GM21619 (cell line): ENCODE measurements at regions not wholly inside any gene's neighbourhood (a gene's known extent, or its start where the extent isn't known, plus 50 kb on each side); places are given as distances from the start of the nearest gene placed in this dataset.

Experiments
- ATAC-seq: cut with Tn5 transposase; IDR thresholded peaks from one replicate; pipeline ENCODE4 v1.9.1; 2021; ENCODE audit not compliant: unreplicated experiment

DNA sequence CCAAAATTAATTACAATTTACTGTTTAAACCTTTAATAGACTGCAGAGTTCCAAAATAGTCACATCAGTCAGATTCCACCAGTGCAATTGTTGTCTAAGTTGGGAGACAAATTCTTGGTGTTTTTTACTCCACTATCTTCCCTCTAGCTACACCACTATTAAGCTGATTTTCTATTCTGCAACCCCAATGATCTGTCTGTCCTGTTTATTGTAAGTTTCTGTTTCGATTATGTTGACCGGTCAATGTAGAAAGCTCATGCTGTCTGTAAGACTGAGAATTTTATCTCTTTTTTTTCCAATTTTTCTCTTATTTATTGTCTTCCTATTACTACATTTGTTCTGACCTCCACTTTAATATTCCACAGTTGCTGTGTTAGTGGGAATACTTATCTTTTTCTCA lies 557.5 kb downstream of the SH2D4B start:
- ATAC-seq = no peak

DNA sequence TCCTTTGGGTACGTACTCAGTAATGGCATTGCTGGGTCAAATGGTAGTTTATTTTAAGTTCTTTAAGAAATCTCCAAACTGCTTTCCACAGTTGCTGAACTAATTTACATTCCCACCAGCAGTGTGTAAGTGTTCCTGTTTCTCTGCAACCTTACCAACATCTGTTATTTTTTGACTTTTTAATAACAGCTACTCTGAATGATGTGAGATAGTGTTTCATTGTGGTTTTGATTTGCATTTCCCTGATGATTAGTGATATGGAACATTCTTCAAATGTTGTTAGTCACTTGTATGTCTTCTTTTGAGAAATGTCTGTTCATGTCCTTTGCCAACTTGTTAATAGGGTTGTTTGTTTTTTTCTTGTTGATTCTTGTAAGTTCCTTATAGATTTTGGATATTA lies 558.9 kb downstream of the SH2D4B start:
- ATAC-seq = no peak

DNA sequence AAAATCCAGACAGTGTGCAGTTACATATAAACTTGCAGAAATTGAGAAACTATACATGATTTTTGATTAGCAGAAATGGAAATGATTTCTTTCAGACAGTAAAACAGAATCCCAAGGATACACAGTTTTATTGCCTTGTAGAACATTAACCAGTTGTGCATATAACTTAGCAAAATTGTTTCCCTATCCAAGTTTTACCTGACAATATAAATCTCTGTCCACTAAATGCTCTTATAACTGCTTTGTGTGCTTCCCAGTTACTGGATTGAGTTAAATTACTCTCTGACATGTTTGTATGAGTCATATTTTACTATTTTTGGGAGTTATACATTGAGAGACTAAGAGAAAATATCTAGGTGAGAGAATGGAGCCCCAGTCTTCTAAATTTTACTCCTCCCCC lies 563.4 kb downstream of the SH2D4B start:
- no peak for ATAC-seq

DNA sequence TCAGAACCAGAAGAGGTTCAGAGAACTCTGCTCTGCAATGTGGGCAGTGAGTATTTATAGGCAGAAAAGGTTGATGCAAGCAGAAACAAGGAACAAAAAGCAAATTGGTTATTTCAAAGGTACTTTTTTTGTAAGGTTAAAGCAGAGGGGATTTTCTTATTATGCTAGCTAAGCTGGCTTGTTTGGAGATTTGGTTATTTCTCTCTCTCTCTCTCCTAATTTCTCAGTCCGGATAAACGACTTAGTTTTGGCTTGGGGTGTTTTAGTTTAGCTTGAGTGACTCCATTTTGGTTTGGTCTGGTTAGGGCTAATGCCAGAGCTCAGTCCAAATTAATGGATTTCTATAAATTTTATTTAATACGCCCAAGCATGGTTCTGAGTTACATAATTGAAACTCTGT lies 566.8 kb downstream of the SH2D4B start:
- no peak for ATAC-seq

DNA sequence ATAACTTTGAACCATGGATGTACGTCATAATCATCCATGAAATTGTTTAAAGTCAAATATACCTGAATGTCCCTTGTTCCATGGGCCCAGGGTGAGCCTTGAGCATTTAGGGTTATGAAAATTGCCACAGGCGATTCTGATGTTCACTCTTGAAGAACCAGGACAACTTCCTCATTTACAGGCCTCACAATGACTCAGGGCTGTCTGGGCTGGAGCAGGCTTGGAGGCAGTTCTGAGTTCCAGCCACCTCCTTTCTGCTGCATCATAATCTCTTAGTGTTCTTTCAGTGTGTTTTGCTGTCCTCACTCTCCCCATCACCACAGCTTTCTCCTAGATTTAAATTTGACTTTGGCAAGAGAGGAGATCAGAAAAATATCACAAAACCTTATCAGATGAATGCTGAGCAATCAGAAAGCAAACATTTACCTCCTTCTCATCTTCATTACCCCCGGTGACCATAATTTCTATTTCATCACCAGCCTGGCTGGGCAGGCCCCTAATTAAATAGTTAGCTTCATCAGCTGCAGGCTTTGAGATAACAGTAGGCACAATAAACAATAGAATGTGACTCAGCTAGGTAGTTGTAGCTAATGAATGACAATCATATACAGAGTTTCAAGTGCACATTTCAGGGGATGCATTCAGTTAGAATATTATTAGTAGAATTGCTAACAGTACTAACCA lies 571.0 kb downstream of the SH2D4B start:
- ATAC-seq = peak; percentile 62

DNA sequence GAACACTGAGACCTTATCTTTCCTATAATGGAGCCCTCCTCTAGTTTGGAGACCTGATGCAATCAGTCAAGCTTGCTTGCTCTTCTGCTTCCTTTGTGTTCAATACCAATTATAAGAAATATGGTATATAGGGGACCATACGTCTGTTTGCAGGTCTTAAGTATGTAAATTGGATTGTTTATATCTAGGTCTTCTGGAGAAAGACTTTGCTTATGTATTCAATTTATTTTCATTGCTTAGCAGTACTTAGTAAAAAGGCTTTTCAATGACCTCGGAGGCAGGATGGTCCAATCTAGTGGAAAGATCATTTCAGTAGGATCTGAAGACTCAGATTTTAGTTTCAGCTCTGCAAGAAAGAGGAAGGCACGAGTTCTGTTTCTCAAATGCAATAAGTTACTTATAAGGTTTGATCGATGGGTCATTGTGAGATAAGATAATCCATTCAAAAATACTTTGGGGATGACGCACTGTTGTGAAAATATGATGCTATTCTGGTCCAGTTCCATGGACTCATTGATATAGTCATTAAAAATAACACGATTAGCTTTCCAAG lies 571.6 kb downstream of the SH2D4B start:
- ATAC-seq = peak; percentile 25

DNA sequence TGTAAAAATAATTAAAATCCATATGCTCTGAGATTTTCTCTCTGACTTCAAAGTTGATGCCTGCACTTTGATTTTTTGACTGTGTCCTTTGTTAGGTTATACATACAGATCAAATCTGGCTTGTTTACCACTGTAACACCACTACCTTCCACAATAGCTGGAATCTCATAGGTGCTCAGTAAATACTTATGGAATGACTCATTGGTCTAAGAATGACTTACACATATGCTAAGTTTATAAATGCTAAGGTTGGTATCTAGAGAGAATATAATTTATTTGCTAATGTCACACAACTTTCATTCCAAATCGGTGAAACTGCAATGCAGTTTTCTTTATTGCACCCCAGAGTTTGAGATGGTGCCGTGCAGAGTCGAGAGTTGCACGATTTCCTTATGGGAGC lies 578.5 kb downstream of the SH2D4B start:
- ATAC-seq = no peak

DNA sequence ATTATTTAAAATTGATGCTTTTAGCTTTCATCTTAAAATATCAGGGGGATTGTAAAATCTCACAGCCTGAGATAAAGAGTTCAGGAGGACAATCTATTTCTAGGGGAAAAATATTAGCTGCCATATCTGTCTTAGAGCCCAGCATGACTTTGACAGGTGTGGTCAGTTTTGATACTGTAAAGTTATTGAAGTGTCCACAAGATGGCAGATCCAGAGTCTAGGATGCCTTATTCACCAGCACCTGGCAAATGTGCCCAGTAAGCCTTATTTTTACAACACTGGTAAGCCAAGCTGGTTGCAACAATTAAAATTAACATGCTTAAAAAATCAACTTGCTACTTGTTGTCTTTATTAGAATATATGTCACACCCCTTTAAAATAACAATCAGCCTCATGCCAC lies 579.3 kb downstream of the SH2D4B start:
- no peak for ATAC-seq

DNA sequence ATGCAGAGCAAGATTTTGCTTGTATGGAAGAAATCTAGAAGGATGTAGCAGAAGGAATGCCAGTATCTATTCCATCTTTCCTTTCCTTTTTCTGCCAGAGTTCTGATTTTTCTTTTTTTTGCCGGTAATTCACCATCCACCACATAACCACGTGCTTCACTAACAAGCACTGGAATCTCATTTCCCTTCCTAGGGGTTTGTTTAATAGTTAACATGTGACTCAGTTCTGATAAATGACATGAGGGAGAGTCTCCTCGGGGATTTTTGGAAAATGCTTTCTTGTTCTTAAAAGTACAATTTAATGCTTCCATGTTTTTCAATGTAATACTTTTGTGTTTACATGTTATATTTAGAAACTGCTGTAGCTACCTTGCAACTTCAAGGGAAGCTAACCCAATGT lies 590.2 kb downstream of the SH2D4B start:
- no peak for ATAC-seq

DNA sequence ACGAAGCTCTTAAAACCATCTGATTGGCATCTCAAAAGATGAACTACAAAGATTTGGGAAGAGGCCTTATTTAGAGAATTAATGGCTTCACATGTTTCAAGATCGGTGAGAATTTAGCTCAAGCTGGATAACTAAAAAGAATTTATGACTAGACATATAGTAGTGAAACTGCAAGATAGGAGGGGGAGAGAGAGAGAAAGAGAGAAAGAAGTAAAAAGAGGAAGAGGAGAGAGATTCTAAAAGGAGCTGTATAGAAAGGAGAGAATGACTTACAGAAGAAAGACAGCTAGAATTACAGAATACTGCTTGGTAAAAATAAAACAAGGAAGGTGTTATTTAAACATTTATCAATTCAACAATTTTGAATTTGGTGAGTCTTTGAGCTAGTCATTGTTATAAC lies 592.3 kb downstream of the SH2D4B start:
- no peak for ATAC-seq

DNA sequence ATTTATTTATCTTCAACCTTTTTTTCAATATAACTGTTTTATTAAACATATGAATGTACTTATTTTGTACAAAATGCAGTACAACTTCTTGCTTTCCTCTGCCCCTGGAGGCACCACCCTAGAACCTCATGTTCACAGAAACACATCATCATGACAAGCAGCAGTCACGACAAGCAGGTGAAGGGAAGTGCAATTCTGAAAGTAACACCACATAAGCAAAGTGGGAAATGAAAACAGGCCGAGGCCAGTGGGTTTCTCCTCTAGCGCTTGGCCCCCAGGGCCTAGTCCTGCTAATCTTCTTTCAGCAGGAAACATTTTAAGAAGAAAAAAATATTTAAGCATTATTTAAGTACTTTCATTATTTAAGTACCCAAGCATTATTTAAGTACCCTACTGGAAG lies 598.1 kb downstream of the SH2D4B start:
- peak; percentile 88 for ATAC-seq

DNA sequence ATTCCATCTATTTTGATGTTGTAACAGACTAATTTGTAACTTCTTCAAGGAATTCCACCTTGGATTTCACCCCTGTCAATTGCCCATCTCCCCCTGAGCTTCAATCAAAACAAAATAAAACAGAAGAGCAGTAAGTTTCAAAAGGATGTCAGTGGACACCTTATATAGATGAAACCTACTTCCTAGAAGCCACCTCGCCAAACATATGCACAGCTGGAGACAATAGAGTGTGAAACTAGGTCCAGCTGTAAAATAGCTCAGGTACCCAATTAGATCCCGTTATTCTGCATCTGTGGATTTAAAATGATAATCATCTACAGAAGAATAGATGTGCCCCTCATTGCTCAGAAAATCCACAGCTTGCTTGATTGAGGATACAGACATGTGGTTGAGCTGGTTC lies 598.6 kb downstream of the SH2D4B start:
- no peak for ATAC-seq

DNA sequence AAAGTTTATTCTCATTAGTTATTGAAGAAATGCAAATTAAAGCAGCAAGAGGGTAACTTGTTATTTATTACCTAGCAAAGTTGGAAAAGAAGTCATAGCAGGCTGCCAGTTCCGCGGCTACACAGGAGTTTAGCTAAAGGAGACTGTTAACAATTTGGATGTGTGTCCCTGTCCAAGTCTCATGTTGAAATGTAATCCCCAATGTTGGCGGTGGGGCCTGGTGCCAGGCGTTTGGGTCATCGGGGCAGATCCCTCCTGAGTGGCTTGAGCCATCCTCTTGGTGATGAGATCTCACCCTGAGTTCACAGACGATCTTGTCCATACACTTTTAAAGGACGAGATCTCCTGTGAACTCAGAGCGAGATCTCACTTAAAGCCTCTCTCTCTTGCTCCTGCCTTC lies 608.3 kb downstream of the SH2D4B start:
- ATAC-seq = no peak

DNA sequence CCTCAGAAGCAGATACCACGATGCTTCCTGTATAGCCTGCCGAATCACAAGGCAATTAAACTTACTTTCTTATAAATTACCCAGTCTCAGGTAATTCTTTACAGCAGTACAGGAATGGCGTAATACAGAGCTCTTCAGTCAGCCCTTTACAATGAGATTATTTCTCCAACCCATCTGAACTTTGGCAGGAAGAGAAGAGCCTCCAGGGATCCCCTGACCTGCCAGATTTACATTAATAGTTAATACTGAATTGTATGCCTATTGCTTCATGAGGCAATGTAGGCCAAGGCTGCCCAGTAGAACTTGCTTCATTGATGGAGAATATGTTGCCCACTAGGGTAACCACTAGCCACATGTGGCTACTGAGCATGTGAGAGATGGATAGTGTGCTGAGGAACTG lies 608.7 kb downstream of the SH2D4B start:
- no peak for ATAC-seq

DNA sequence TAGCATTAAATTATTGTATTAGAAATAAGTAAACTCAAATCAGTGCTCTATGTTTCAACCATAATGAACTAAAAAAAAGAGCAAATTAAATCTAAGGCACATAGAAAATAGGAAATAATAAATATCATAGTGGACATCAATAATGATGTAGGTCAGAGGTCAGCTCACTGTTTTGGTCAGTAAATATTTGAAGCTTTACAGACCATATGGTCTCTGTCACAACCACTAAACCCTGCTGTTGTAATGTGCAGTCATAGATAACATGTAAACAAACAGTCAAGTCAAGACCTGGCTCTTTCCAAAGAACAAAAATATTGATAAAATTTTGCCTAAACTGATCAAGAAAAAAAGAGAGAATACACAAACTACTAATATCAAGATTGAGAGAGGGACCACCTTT lies 615.0 kb downstream of the SH2D4B start:
- ATAC-seq = no peak

DNA sequence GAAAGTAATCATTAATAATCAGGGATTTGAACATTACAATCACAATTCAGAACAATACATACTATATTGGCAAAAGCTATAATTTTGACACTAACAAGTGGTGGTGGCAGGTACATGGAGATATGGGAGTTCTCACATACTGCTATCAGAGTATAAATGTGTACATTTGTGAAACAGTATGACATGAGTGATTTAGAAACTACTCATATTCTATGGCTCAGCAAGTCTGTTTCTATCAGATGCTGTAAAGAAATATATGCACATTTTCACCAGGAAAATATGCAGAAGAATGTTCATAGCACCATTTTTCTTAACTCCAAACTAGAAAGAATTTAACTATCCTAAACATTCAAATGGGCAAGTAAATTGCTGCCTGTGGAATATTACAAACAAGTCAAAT lies 620.0 kb downstream of the SH2D4B start:
- ATAC-seq = no peak

DNA sequence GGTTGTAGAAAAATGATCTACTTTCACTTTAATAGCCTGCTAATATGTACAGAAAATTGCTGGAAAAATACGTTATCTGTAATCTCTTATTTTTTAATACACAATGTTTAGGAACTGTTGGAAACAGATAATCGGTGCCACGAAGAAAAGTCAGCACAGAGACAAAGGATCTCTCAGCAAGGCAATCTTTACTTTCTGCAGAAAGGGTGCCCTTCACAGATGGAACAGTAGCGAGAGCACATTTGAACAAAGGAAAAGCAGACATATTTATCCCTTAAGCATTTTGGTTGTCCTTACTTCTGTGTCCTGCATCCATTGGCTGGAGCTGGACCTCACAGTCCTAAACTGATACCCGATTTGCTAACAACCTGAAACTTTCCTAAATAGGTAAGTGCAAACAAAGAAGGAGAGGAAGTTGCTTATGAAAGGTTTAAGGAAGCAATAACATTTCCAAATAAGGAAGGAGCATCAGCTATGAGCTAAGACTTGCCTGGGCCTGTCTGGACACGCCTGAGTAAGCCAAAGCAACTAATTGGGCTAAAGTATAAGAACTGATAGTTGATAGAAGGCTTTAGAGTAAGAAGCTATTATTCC lies 640.0 kb downstream of the SH2D4B start:
- ATAC-seq = no peak

DNA sequence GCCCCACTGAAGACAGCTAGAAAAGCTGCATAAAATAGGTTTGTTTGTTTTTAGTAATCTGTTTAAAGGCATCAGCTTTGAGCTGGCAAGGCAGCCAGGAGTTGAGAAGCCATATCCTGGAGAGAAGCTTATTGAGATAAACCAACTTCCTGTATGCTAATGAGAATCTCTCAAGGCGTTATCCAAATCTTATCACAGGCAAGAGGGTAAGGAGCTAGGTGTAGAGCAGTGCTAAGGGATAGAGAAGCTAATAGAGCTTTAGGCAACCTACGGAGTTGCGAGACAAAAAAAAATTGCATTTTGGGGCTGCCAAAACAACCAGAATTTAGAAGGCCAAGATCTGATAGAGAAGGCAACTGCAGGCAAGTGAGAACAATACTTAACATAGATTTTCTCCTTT lies 641.6 kb downstream of the SH2D4B start:
- no peak for ATAC-seq

DNA sequence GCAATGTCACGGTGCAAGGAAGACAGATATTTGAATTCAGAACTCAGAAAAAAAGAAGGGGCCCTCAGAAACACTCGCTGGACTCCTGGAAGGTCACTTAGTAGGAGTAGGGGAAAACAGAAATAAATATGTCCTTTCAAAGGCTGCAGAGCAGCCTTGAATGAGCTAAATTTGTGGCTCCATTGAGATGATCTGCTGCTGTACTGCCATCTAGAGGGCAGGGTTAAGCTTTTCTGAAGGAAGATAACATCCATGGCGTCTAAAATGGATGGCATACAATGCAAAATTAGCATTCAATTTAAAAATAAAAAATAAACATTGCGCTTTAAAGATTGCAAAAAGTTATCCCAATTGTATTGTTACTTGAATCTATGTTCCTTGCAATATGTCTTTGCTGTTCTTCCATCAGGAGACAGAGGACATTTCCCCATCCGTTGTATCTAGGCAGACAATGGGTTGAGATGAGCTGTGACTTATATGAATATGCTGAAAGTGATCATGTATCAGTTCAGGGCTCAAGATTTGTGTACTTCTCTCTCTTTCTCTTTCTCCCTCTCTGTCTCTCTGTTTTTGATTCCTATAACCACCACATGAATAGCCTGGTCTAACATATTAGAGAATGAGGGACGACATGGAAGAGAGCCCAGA lies 642.2 kb downstream of the SH2D4B start:
- ATAC-seq = no peak

DNA sequence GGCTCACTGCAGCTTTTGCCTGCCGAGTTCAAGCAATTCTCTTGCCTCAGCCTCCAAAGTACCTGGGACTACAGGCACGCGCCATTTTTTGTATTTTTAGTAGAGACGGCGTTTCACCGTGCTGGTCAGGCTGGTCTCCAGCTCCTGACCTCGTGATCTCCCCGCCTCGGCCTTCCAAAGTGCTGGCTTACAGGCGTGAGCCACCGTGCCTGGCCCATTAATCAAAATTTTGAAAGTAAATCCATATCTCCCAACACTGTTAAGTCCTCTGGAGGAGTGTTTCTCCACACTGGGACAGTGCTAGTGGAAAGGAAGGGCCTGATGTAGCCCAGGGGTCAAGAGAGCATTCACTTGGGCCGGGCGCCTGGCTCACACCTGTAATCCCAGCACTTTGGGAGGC lies 644.6 kb downstream of the SH2D4B start:
- no peak for ATAC-seq

DNA sequence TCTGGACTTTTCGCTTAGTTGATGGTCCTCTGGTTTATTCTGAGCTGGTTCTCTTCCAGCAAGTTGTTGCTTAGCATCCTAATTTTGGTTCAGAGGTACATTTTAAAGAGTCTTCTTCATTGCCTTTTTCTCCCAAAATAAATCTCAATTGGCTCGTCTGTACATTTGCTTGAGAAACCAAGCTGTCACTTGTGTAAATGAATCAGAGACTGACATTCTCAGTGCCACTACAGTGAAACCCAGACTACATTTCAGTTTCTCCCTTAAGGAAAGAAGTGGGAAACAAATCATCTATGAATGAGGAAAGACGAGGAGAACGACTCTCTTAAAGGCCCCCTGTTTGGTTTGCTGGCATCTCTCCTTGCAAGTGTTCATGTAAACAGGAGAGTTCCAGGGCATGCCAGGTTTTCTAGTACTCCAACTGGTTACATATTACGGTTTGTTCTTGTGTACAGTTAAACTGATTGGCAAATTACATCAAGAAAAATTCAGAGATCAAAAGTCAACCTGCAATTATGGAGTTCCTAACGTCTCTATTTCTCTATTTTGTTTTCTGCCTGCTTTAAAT lies 654.6 kb downstream of the SH2D4B start:
- ATAC-seq = no peak

DNA sequence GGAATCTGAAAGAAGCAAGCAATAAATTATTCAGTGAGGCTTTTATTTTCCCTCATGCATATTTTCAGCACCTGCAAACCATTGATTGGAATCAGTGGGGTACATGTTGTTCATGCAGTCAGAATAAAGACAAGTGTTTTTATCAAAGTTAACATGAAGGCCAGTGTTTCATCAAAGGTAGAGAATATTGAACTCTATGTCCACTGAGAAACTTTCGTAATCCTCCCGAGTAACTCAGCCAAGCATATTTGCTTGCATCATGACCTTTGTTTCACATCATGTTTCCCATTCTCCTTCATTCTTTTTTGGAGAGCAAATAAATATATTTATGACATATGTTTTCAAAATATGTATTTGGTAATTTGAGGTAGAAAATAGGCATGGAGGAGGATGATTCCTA lies 663.1 kb downstream of the SH2D4B start:
- no peak for ATAC-seq
